GM18520 (cell line): ENCODE measurements at regions not wholly inside any gene's neighbourhood (a gene's known extent, or its start where the extent isn't known, plus 50 kb on each side); places are given as distances from the start of the nearest gene placed in this dataset.
"Not testable (repeated sequence)": the region's sequence is repeated elsewhere in the genome, so short reads cannot be mapped to it uniquely, and the experiment has no call there.

ENCODE experiments used
- ATAC-seq: cut with Tn5 transposase; IDR thresholded peaks from one replicate; pipeline ENCODE4 v1.9.1; 2021; ENCODE audit not compliant: unreplicated experiment

DNA sequence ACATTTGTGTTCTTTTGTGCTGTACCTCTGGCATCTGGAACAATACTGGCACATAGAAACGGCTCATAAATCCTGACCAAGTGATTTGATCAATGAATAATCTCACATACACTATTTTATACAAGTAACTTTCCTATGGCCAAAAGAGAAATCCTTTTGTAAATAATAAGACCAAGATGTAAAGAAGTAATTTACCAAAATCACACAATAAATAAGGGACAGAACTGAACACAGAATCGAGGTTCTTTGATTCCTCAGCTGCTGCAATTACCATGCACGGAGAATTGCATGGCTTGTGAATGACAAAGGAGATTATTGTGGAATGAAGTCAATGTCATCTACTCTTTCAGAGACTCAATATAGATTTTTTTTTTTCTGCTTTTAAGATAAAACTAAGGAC lies 576.8 kb upstream of the SMIM31 start:
- no peak for ATAC-seq

DNA sequence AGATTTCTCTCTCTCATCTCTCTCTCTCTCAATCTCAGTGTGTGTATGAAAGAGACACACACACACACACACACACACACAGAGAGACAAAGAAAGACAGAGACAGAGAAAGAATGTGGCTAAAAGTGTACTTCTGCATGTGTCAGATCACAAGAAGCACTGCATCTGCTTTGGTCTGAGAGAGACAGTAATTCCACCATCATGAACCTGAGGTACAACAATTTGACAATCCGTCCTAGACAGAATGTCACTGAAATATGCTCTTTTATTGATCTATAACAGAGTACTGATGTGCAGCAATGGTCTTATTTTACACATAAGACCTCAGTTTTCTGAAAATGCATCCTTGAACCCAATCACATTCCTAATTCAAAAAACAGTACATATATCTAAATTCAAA lies 576.2 kb upstream of the SMIM31 start:
- ATAC-seq: no peak

DNA sequence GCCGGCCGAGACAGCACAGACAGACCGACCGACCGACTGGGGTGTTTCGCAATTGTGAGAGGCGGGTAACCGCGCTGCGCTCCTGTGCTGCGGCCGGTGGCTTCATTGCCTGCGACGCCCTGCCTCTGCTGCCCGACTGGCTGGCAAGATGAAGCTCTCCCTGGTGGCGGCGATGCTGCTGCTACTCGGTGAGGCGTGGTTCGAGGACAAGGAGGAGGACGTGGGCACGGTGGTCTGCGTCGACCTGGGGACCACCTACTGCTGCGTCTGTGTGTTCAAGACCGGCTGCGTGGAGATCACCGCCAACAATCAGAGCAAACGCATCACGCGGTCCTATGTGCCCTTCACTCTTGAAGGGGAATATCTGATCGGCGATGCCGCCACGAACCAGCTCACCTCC lies 565.7 kb upstream of the SMIM31 start:
- no peak for ATAC-seq

DNA sequence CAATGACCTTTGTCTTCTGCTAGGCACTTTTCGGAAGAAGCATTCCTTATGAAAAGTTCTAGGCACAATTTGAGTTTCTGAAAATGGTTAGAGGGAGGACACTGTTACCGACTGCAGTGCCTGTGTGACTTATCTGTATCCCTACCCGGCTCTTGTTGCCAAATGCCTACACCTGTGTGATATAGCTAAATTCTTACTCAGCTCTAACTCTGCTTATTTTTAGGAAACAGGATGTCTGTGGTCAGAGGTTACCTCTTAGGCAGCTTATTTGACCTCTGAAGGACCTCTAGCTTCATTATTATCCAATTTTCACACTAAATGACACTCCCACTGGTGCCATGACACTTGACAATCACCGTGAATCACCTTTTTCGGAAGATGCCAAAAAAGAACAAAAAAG lies 561.1 kb upstream of the SMIM31 start:
- ATAC-seq: no peak

DNA sequence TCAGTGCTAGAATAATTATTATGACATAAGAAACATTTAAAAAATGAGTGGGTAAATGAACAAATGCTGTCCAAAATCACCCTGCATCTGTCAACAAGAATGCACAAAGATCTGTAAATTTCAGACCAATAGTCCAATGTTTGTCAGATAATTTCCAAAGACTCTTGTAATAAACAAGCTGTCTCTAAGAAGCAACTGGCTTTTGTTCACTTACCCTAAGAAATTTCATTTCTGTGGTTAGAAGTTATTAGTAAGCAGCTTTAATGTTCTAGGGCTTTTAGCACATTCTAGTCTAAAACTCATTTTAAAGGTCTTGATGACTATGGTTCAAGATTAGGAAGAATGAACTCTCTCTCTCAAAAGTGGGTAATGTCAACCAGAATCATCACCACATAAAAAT lies 560.3 kb upstream of the SMIM31 start:
- ATAC-seq: no peak

DNA sequence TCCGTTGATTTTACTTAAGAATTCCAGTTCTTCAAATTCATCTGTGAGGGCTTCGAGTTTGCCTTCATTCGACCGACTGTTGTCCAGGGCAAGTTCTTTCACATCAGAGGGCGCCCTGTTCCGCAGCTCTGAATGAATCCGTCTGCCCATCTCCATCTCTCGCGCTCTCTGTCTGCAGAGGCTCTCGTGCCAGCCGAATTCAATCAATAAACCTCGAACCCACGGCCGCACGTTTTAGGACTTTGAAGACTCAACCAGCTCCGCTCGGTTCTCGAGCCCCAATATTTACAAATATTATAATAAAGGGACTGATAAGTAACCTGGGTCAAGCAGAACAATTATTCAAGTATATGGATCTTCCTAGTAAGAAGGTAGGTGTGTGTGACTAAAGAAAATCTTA lies 556.4 kb upstream of the SMIM31 start:
- no peak for ATAC-seq

DNA sequence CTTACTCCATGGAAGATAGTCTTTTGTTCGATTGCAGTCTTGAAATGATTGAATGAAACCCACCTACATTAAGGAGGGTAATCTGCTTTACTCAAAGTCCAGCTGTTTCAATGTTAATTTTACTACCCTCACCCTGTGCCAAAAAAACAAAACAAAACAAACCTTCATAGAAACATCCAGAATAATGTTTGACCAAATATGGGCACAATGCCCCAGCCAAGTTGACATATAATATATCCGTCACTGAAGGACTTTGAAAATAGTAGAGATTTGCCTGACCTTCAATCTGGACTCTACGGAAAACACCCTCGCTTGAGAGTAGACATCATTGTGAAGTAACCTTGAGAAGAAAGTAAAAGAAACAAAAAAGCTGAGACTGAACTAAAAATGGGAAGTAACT lies 550.5 kb upstream of the SMIM31 start:
- no peak for ATAC-seq

DNA sequence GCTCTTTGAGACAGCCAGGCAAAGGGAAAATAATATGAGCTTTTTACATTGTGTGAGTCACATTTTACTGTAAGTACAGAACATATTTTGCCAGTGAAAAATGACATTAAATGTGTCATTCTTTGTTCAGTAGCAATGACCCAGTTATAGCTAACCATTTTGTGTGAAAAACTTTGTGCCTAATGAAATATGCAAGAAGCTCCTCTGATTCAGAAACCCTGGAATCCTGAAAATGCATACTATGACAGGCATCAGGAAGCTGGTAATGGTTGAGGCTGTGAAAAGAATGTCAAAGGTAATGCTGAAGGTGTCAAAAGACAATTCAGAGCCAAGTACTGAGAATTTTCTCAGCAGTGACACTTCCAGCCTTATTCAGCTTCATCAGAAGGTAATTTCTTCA lies 549.5 kb upstream of the SMIM31 start:
- ATAC-seq: no peak

DNA sequence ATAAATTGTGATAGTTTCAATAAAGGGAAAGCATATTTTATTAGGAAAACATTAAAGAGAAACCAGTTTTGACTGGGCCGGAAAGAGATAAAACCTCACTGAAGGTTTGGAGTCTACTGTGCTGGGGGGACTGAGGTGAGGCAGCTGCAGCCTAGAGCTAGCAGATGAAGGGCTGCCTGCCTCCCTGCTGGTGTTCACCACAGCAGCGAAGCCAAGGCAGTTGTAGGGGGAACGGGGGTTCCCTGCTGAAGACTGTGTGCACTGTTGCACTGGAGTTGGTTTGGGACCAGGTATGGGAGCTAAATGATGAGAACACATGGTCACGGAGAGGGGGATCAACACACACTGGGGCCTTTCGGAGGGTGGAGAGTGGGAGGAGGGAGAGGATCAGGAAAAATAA lies 546.5 kb upstream of the SMIM31 start:
- no peak for ATAC-seq

DNA sequence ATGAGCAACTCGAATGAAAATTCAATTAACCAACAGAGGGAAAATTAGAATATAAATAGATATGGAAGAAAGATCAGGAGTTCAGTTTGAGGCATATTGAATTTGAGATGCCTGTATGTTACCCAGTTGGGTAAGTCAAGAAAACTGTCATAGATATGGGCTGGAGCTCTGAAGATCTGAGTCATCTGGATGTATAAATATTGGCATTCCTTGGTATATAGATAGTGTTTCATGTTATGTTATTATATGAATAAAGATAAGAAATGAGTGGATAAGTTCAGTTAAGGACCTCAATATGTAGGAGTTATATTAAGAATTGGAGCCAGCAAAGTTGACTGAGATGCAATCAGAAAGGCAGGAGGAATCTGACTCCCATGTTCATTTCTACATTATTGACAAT lies 543.6 kb upstream of the SMIM31 start:
- no peak for ATAC-seq

GRCh38 chr4:164212134-164212533 lies 541.8 kb upstream of the SMIM31 start:
- no peak for ATAC-seq

DNA sequence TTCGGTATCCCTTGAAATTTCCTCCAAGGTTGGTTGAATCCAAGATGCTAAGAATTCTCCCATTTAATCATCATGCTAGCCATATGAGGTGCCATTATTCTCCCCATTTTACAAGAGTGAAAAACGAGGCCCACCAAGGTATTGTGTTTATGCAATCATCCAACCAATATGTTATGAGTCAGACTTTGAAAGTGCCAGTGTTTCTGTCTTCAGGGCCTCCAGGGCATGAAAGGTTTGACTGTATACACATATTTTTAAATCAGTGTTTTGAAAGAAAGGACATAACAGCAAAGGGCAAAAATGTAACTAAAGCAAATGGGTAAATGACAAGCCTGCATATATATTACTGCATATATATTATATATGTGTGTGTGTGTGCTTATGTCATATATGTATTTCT lies 541.2 kb upstream of the SMIM31 start:
- ATAC-seq: no peak

DNA sequence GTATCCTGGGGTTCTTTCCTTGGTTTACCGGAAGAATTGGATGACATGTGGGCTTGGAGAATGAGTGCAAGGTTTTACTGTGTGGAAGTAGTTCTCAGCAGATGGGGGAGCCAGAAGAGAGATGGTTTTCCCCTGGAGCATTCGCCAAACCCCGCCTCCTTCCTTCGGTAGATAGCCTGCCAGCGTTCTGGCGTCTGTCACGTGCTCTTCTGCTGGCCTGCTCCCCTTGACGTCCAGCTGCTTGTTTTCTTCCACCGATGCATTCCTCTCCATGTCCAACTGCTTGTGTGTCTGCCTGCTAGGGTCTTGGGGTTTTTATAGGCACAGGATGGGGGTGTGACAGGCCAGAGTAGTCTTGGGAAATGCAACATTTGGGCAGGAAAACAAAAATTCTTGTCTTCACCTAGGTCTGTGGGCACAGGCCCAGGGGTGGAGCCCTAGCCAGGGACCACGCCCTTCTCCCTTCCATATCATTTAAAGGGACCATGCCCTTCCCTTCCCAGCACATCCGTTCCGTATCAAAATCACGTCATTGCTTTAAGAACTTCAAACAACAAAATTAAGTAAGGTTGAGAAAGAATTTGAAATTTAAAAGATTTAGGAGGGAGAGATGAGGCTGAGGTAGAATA lies 538.7 kb upstream of the SMIM31 start:
- no peak for ATAC-seq

DNA sequence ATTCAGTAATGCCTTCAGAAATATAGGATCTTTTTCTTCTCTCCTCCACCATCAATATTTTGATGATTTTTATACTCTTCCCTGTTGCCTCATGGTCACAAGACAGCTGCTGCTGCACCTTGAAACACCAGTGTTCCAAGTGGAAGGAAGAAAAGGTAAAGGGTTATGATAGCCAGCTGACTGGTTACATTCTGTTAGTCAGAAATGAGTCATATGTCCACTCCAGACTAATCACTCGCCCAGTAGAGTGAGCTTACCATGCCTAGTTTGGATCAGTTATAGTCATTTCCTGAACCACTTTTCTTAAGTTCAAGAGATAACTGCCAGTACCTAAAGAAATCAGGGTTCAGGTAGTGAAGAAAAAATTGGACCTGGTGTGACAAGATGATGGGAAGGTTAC lies 532.3 kb upstream of the SMIM31 start:
- ATAC-seq: no peak

DNA sequence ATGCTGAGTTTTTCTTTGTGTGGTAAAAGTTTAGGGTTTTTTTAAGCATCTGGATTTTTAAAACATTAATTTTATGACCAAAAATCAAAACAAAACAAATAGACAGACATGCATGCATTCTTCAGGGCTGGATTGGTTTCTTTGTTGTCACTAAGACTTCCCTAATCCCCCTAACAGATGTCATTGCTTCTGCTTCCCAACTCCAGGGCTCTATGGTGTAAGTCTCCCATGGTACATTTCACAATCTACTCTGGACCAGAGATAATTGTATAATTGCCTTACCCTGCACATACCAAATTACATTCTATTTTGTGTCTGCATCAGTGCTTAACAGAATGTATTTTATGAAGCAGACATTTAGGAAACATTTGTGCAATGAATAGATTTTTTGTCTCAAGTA lies 529.1 kb upstream of the SMIM31 start:
- ATAC-seq: no peak

DNA sequence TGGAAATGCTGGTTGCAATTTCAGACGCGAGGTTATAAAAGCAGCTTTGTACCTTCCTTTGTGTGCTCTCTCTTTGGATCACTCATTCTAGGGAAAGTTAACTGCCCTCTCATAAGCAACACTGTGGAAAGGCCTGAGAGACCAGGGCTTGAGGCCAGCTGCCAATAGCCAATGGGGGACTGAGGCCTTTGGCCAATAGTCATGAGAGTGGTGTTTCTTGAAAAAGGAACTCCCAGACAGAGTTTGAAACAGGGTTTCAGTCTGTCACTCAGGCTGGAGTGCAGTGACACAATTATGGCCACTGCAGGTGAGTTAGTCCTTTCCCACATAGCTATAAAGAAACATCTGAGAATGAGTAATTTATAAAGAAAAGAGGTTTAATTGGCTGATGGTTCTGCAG lies 524.7 kb upstream of the SMIM31 start:
- ATAC-seq: no peak

DNA sequence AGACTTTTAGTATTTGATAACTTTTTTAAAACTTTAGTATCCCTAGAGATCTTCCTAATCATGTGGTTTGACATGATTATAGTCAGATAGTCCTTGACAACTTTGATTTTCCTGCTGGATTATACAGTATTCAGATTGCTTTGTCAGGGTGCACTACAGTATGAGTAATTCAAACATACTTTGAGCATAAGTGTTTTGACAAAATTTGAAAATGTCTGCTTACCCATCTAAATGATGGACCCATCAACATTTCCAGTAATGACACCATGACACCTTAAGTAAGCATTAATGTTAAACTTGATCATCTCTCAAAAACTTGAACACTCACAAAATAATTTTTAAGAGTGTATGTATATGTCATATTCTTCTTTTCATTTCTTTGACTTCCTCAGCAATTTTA lies 514.5 kb upstream of the SMIM31 start:
- ATAC-seq: no peak

GRCh38 chr4:164239976-164240375 lies 514.0 kb upstream of the SMIM31 start:
- no peak for ATAC-seq

GRCh38 chr4:164251257-164251656 lies 502.7 kb upstream of the SMIM31 start:
- ATAC-seq: no peak

DNA sequence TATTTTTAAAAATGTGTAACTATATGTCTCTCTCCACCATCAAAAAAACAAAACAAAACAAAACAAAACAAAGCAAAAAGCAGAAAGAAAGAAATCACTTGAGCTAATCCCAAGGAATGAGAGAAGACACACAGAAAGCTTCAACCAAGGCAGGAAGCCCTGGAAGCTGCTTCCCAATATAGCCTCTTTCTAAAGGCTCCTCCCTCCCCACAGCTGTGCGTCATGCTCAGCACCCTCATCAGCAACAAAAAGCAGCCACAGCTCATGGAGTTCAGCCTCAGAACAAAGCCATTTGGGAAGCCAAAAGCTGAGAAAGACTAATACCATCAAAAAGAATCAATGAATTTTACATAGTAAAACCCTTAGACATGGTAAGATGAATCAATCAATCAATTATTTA lies 501.6 kb upstream of the SMIM31 start:
- no peak for ATAC-seq

DNA sequence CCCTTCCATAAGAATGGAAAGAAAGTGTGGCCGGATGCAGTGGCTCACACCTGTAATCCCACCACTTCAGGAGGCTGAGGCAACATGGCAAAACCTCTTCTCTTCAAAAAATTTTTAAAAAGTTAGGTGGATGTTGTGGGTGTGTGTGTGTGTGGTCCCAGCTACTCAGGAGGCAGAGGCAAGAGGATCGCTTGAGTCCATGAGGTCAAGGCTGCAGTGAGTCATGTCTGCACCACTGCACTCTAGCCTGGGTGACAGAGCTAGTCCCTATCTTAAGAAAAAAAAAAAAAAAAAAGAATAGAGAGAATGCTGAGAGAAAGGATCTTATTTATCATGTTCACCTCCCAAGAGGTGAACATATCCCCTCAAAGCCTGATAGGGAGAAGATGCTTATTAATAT lies 492.1 kb upstream of the SMIM31 start:
- no peak for ATAC-seq

- ATAC-seq: not testable (repeated sequence)
Measured at GRCh38 chr4:164262508-164262907, 491.4 kb upstream of the SMIM31 start.

DNA sequence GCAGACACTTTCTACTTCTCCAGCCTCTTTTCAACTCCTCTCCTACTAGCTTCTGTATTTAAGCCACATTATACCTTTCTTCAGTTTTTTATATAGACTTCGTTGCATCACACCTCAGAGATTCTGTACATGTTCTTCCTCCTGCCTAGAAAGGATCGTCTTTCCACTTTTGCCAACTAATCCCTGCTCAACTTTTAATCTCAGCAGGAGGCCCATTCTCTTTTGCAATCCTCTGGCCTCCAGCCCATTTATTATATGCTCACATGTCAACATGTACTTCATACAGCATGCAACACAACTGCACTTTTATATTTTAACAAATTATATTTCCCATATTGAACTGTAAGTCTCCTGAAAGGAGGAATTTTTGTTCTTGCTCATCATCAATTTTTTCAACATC lies 476.5 kb upstream of the SMIM31 start:
- not testable (repeated sequence) for ATAC-seq

DNA sequence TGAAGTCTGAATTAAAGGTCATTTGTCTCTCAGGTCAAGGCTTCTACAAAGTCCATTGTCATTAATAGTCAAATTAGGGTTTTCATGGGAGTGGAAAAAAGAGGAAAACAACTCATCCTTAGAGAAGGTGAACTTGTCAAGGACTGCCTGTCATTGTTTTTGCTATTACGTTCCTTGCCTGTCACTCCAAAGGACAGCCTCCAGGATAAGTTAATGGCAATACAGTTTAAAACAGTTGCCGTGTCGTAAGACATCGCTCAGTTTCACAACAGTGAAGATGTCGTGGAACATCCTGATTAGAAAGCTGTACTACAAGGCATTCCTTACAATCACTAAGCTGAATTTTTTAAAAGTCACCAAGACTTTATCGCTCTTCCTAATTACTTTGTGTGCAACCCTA lies 466.8 kb upstream of the SMIM31 start:
- ATAC-seq: no peak
